GM18873 (cell line): ENCODE measurements at regions not wholly inside any gene's neighbourhood (a gene's known extent, or its start where the extent isn't known, plus 50 kb on each side); places are given as distances from the start of the nearest gene placed in this dataset.
"Not testable (repeated sequence)": the region's sequence is repeated elsewhere in the genome, so short reads cannot be mapped to it uniquely, and the experiment has no call there.

Experiments used
- ATAC-seq: cut with Tn5 transposase; IDR thresholded peaks from one replicate; pipeline ENCODE4 v1.9.1; 2021; ENCODE audit warnings: mild to moderate bottlenecking, moderate library complexity, moderate number of reproducible peaks; ENCODE audit not compliant: unreplicated experiment, low FRiP score

DNA sequence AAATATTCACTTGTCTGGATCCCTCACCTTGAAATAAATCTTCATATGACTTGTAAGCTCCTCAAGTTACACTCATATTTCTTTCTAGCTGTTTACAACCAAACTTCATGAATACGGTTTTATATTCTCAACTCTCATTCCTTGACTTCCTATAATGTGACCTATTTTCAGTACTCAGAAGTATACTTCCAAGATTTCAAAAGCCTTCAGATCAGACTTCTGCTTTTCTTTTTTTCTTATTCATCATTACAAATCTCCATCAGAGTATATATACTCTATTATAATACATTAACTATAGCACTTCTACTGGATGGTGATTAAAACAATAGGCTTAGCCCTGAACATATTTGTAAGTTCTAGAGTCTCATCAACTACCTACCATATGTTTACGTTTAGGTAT lies 123.6 kb upstream of the ALCAM start:
- no peak for ATAC-seq

DNA sequence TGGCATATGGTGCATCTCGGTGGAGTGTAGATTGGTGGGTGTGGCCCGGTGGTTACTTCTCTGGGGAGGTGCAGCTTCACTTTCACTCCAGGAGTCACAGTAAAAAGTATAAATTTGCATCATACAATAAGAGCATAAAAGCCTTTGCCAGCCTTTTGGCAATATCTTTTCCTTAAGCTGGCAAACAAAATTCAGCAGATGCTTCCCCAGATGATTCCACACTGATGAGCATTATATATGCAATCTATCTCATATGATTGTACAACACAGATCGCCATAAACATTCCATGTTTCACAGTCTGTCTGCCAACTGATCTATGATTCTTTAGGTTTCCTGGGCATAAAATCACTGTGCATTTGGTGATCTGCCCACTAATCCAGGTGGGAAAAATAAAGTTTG lies 120.2 kb upstream of the ALCAM start:
- no peak for ATAC-seq

DNA sequence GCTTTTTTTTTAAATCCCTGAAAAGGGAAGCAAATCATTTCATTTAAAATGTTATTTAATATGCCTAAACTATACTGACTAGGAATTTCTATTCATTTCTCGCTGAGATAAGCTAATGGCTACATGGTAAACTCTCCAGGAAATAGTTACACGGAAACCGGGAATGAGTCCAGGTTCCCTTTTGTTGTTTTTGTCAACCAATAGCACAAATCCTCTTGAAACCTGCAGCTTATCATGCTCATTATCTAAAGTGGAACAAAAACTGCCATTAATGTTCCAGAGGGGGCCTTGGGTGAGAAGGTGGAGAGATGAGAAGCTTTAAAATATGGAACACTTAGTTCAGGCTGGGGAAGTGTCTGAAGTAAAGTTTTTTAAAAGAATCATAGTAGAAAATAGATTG lies 113.5 kb upstream of the ALCAM start:
- ATAC-seq = no peak

DNA sequence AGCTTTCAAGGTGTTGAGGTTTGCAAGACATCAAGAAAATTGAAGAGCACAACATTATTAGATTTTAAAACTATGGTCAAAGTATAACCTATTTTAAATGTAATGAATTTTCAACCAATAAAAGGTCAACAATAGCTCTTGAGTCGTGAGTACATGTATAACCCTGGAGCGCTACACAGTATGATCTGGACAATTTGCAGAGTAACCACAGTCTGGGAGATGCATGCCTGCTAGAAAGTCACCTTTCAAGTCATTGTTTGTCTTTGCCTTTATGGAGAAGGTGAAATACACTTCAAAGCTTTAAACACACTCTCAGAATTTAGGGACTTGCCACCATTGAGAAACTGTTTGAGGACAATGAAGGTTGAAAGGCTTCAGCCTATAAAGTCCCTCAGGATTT lies 112.6 kb upstream of the ALCAM start:
- ATAC-seq = no peak

DNA sequence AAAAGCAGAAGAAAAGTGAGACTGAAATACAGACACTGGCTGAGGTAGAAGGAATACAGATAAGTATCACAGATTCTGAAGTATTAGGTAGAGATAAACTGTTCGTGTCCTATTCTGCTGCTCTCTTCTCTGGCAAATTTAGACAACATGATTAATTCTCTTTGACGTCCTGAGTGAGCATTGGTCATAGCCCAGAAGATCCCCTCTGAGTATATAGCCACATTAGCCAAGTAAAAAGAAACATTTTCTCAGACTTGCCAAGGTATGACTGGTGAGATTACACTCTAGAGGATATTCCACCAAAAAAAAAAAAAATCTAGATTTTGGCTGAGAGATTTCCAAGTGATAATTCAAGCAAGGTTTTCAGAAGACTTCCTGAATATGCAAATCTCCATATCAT lies 111.4 kb upstream of the ALCAM start:
- no peak for ATAC-seq

DNA sequence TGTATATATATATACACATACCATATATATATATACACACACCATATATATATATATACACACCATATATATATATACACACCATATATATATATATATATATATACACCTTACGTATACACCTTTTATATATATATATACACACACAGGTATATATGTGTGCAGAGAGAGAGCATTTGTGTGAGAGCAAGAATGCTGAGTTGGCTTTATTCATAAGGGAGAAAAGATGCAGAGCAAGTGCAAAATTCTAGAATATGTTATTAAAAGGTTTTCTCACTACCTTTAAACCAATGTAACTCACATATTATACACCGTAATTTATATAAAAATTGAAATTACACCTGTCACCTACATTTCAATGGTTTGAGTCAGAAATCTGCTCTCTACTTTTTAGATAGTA lies 107.2 kb upstream of the ALCAM start:
- ATAC-seq = no peak

DNA sequence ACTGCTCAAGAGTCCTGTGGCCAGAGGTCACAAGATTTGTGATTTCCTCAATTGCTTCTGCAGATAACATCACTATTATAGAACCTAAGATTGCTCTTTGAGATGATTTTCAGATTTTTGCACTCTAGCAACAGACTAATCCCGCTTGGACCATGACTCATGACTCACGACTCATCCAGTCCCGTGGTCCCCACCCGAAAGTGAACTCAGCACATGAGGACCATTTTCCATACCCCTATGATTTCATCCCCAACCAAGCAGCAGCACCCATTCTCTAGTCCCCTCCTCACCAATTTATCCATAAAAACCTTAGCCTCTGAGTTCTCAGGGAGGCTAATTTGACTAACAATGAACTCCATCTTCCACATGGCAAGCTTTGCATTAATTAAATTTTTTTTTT lies 106.3 kb upstream of the ALCAM start:
- no peak for ATAC-seq

DNA sequence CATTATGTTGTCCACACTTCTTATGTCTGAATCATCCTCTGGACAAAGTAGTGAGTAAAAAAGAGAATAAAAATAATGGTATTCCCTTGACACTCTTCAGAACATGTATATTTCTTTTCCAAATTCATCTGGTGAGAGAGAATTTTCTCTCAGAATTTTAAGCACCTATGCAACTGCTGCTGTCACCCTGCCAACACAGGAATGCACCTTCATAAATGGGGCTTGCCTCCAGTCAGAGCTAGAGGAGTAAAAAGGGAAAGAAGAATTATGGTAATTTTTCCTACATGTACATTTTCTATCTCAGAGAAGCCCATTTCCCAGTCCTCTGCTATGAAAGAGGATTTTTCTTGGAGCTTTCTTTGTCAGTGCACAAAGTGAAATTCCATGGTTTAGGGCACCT lies 92.2 kb upstream of the ALCAM start:
- ATAC-seq = no peak

DNA sequence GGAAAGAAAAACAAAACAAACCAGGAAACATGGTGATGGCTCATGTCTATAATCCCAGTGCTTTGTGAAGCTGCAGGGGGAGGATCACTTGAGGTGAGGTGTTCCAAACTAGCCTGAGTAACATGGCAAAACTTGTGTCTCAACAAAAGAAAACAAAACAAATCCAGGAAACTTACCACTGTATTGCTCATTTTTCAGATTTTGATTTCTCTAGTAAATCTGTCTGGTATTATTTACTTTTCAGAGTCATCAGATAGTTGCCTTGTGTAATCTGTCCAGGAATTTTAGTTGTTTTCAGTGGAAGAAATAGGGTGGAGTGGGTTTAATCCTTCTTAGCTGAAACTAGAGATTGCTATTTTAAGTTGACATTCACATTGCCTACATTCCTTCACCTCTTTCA lies 91.8 kb upstream of the ALCAM start:
- ATAC-seq = no peak

DNA sequence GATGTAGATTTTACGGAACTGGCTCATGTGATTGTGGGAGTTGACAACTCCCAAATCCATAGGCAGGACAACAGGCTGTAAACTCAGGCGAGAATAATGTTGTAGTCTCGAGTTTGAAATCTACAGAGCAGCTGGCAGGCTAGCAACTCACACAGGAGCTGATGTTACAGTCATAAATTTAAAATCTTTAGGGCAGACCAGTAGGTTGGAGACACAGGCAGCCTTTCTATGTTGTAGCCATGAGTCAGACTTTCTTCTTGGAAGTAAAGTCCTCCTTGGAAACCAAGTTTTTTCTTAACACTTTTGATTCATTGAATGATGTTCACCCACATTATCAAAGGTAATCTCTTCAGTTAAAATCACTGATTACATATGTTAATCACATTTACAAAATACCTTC lies 89.1 kb upstream of the ALCAM start:
- no peak for ATAC-seq

DNA sequence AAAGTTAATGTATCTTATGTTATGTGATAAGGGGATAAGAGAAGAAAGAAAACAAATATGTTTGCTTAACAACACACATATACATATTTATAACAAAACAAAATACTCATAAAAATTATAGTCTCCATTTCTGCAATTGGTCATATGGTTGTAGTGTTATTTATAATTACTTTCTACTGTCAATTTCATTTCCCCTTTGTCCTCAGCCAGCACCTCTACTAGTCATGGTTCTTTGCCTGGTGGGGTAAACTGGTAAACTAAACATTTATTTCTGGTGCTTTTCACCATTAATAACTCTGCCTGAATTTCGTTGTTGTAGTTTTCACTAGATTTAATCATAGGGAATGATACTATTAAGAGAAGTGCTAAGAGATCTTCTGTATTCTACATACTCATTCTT lies 88.0 kb upstream of the ALCAM start:
- ATAC-seq = no peak

DNA sequence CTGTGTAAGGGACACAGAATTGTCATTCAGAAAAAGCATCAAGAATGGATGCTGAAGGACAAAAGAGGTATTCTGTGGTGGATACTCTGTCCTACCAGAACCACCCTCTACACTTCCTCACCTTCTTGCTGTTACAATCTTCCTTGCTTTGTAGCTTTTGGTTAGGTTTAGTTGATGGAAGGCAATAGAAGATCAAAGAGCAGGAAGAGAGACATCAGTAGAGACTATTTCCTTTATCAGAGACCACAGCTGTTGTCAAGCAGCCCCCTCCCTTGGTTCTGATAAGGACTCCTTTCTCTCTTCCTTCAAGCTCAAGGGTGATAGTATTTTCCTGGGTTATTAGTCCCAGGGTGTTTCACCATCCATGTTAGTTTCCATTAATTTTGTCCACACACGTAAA lies 84.7 kb upstream of the ALCAM start:
- ATAC-seq = no peak

DNA sequence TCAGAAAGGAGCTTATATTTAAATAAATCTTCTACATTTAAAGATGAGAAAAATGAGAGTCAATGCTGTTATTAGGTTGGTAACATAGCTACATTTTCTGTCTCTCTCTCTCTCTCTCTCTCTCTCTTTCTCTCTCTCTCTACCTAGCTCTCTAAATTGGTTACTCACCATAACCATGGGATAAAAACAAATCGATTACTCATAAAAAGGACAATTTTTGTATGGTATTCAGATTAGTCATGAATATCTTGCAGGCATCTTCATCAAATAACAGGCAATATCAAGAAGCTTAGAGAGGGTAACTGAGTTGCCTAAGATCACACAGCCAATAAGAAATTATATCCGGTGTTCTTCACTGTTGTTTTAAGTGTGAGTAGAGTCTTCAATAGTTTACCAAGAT lies 81.8 kb upstream of the ALCAM start:
- ATAC-seq = no peak

DNA sequence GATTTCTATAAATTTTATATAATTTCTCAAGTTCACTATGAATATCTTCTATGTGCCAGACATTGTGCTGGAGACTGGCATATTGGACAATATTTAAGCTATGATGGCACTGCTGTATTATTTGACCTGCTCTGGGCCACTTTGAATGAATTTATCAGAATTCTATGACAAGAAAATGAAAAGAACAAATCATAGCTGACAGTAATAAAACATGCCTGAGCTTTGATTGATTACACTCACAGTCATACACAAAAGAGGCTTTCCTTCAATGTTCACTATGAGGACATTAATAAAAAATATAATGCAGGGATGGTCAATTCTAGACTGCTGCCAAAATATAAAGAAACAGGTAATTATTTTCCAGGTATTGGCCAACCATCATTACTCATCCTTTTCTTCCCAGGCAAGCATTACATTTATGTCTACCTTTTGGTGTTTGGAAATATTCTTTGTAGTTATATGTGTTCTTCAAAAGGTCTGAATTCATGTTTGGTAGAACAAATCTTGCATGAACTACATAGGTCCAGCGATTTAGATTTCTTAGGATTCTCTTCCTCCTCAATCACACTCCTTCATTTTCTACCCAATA lies 81.0 kb upstream of the ALCAM start:
- ATAC-seq = no peak

DNA sequence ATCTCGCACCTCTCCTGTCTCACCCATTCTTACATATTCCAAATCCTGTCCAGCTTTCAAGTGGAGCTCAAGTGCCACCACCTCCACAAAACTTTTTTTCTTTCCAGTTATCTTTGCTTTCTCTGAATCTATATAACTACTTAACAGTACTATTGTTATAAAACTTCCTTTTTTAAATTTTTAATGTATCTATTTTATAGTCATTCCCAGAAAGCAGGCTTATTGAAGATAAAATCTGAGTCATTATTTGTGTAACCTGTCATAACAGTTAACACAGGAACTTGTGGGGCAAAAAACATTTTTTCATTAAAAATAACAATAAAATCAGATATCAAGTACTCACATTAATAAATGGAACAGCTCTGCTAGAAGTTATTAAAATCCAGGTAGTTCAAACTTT lies 73.3 kb upstream of the ALCAM start:
- no peak for ATAC-seq

DNA sequence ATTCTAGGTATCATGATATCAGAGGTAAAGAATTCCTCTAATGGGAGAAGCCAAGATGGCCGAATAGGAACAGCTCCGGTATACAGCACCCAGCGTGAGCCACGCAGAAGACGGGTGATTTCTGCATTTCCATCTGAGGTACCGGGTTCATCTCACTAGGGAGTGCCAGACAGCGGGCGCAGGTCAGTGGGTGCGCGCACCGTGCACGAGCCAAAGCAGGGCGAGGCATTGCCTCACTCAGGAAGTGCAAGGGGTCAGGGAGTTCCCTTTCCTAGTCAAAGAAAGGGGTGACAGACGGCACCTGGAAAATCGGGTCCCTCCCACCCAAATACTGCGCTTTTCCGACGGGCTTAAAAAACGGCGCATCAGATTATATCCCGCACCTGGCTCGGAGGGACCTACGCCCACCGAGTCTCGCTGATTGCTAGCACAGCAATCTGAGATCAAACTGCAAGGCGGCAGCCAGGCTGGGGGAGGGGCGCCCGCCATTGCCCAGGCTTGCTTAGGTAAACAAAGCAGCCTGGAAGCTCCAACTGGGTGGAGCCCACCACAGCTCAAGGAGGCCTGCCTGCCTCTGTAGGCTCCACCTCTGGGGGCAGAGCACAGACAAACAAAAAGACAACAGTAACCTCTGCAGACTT lies 70.4 kb upstream of the ALCAM start:
- not testable (repeated sequence) for ATAC-seq

DNA sequence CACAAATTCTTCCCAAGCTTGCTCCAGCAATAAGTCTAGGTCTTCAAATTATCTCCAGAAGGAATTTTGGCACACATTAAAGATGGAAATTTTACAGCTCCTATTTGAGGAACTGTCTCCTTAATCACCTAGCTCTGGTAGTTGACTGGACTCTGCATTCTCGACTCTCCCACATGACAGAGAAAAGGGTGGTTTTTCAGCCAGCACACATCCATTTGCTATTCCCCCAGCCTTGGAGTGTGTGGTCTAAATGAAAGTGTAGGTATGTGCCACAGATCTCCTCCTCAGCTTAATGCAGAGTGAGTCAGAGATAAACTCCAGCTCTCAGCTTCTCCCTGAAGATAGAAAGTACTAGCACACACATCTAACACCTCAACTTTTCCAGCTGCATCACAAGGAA lies 62.2 kb upstream of the ALCAM start:
- no peak for ATAC-seq

DNA sequence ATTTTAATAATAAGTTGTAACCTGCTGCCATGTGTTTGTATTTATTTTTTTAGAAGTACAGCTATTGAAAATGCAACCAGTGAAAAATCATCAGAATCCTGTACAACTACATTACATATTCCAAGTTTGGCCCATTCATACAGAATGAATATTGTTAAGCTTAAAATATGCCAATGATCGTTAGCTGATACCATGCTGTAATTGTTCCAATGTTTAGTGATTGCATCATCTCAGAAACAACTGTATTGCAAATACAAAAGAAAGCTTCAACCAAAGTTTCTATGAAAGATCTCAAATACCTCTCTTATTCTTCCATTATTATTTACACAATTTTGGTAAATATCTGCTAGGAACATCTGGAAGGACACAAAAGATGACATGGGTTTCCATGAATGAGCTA lies 51.6 kb upstream of the ALCAM start:
- no peak for ATAC-seq

DNA sequence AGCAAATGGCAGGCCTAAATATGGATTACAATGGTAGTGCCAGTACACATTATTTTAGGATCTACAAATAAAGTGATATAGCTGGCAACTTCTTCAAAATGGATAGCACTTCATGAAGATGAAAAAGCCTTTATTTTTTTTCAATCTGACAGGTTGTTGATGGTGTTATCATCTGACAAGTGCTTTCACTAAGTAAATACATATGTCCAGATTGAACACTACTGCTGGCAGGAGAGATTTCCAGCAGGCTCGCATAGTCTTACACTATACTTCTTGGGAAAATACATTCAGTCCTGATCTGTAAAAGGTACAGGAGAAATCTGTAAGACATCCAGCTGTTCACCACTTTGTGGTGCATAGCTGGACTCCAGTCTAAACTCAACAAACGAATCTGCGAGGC lies 50.9 kb upstream of the ALCAM start:
- ATAC-seq = no peak

DNA sequence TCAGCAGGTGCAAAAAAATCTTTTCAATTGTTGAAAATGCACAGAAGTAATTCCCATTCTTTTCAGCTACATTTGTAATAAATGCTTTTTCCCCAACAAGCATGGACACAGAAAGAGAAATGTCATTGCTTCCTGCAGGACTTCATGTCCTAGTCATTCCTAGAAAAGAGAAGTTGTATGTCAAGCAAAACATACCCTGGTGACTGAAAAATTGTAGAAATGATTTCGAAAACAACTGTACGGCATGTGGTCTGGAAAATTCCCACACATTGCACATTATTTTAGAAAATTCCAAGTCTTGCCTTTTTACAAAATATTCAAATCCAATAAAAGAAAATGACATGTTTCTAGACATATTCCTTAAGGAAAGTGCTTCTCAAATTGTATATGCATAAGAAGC lies 50.4 kb upstream of the ALCAM start:
- ATAC-seq = no peak
